Left ventricle myocardium inferior (tissue), 1 donor: ENCODE measurements at regions not wholly inside any gene's neighbourhood (a gene's known extent, or its start where the extent isn't known, plus 50 kb on each side); places are given as distances from the start of the nearest gene placed in this dataset.
"Not testable (repeated sequence)": the region's sequence is repeated elsewhere in the genome, so short reads cannot be mapped to it uniquely, and the experiment has no call there.

Source experiments
- DNase-seq: peaks from one replicate; pipeline ENCODE4 v3.0.0-alpha.2; 2020
- H3K27ac ChIP-seq: fragments of 200-600 bp; replicated peaks from 2 replicates; pipeline ENCODE4 v1.8.0; 2021
- H3K27me3 ChIP-seq: fragments of 200-600 bp; 2 replicates; pipeline ENCODE4 v1.8.0; 2021; ENCODE audit warnings: low read depth
- H3K36me3 ChIP-seq: fragments of 200-600 bp; 2 replicates; pipeline ENCODE4 v1.8.0; 2021
- H3K4me1 ChIP-seq: fragments of 200-600 bp; 2 replicates; pipeline ENCODE4 v1.8.0; 2021
- H3K4me3 ChIP-seq: fragments of 200-600 bp; 2 replicates; pipeline ENCODE4 v1.8.0; 2021; ENCODE audit warnings: mild to moderate bottlenecking, moderate library complexity
- H3K9me3 ChIP-seq: fragments of 200-600 bp; replicated peaks from 2 replicates; pipeline ENCODE4 v1.8.0; 2021
- CTCF ChIP-seq: fragments of 200-600 bp; IDR thresholded peaks from 2 replicates; pipeline ENCODE4 v1.8.0; 2021; ENCODE audit warnings: antibody characterized with exemption, mild to moderate bottlenecking, borderline replicate concordance
- intact Hi-C: fragments of 100-400 bp; cut with micrococcal nuclease; formaldehyde crosslinking; loops from one replicate; pipeline ENCODE4 v1.11.0; 2022
- donor health status: DM: no; HTN: yes; CAD: no; lungs with severe emphysema.

GRCh38 chr13:24599019-24599791 lies 81.0 kb upstream of the ATP12A start:
- H3K27ac ChIP-seq, intact Hi-C loops, H3K27me3 ChIP-seq, DNase-seq, H3K36me3 ChIP-seq, H3K4me1 ChIP-seq, H3K4me3 ChIP-seq: not testable (repeated sequence)
- H3K9me3 ChIP-seq = peaks cover 14% of the 10 kb centered on the region

GRCh38 chr13:24605923-24606372 lies 74.3 kb upstream of the ATP12A start:
- TF ChIP-seq CTCF = no peak
- Histone ChIP-seq H3K36me3 (no peaks in the 10 kb centered on the region), H3K4me3 (no peak overlapping the region), H3K4me1 (no peaks in the 10 kb centered on the region), H3K27ac (no peak overlapping the region), H3K27me3 (no peaks in the 10 kb centered on the region), H3K9me3 (peaks cover 24% of the 10 kb centered on the region)
- intact Hi-C loops = no loop called here
- DNase-seq = no peak

GRCh38 chr13:24606486-24607170 lies 73.6 kb upstream of the ATP12A start:
- Histone ChIP-seq H3K27ac (no peak overlapping the region), H3K9me3 (peaks cover 24% of the 10 kb centered on the region), H3K27me3 (no peaks in the 10 kb centered on the region), H3K4me3 (no peak overlapping the region), H3K36me3 (no peaks in the 10 kb centered on the region), H3K4me1 (no peaks in the 10 kb centered on the region)
- no peak for TF ChIP-seq CTCF
- no peak for DNase-seq
- intact Hi-C loops = no loop called here

- no peaks in the 10 kb centered on the region for H3K9me3 ChIP-seq
- no peaks in the 10 kb centered on the region for H3K36me3 ChIP-seq
- H3K27me3 ChIP-seq = no peaks in the 10 kb centered on the region
- no peak overlapping the region for H3K4me3 ChIP-seq
- intact Hi-C loops = no loop called here
- no peaks in the 10 kb centered on the region for H3K4me1 ChIP-seq
- TF ChIP-seq CTCF = no peak
- H3K27ac ChIP-seq = no peak overlapping the region
- DNase-seq = no peak
These were observed 69.3 kb upstream of the ATP12A start for GRCh38 chr13:24610956-24611355.

- DNase-seq = no peak
- TF ChIP-seq CTCF = no peak
- intact Hi-C loops = no loop called here
These were observed 67.5 kb upstream of the ATP12A start for GRCh38 chr13:24612726-24613125.

GRCh38 chr13:24613128-24613527 lies 67.1 kb upstream of the ATP12A start:
- Histone ChIP-seq H3K36me3 (no peaks in the 10 kb centered on the region), H3K4me3 (no peak overlapping the region), H3K9me3 (no peaks in the 10 kb centered on the region), H3K27me3 (no peaks in the 10 kb centered on the region), H3K27ac (no peak overlapping the region), H3K4me1 (no peaks in the 10 kb centered on the region)
- intact Hi-C loops = no loop called here
- DNase-seq = no peak
- TF ChIP-seq CTCF = no peak

More at GRCh38 chr13:24612726-24613125, 67.5 kb upstream of the ATP12A start:
- Histone ChIP-seq H3K4me1 (no peaks in the 10 kb centered on the region), H3K36me3 (no peaks in the 10 kb centered on the region), H3K4me3 (no peak overlapping the region), H3K27ac (no peak overlapping the region), H3K9me3 (no peaks in the 10 kb centered on the region), H3K27me3 (no peaks in the 10 kb centered on the region)
